OCI-LY3 (cell line): ENCODE measurements at regions not wholly inside any gene's neighbourhood (a gene's known extent, or its start where the extent isn't known, plus 50 kb on each side); places are given as distances from the start of the nearest gene placed in this dataset.

Experiments
- H2AFZ ChIP-seq: fragments of 200-600, 300-600 bp; shearing (Covaris generic); 2 replicates; pipeline ENCODE4 v1.6.0; 2014; ENCODE audit warnings: antibody characterized with exemption, low read depth, low read length
- H3K27ac ChIP-seq: fragments of 200-600, 300-600 bp; sonication (generic); 2 replicates; pipeline ENCODE4 v1.5.1; 2014; ENCODE audit warnings: mild to moderate bottlenecking, low read length, moderate library complexity, mixed read lengths
- H3K27me3 ChIP-seq: fragments of 200-600, 300-600 bp; sonication (generic); 2 replicates; pipeline ENCODE4 v1.6.1; 2014; ENCODE audit warnings: low read depth, low read length, mixed read lengths
- H3K36me3 ChIP-seq: fragments of 200-600, 300-600 bp; sonication (generic); replicated peaks from 2 replicates; pipeline ENCODE3; 2014; ENCODE audit warnings: low read depth, low read length, mixed read lengths
- H3K4me1 ChIP-seq: fragments of 300-600, 200-600 bp; sonication (generic); 2 replicates; pipeline ENCODE4 v1.6.1; 2014; ENCODE audit warnings: low read length, mixed read lengths
- H3K4me2 ChIP-seq: fragments of 200-600, 300-600 bp; sonication (generic); 2 replicates; pipeline ENCODE4 v1.6.1; 2014; ENCODE audit warnings: low read length, mixed read lengths
- H3K4me3 ChIP-seq: fragments of 300-600, 200-600 bp; sonication (generic); 2 replicates; pipeline ENCODE4 v1.5.1; 2014; ENCODE audit warnings: antibody characterized with exemption, mild to moderate bottlenecking, low read length, moderate library complexity
- H3K79me2 ChIP-seq: fragments of 300-600, 200-600 bp; shearing (Covaris generic); 2 replicates; pipeline ENCODE4 v1.6.1; 2014; ENCODE audit warnings: mild to moderate bottlenecking, low read length, mixed read lengths
- H3K9ac ChIP-seq: fragments of 300-600, 200-600 bp; shearing (Covaris generic); 2 replicates; pipeline ENCODE4 v1.6.0; 2014; ENCODE audit warnings: mild to moderate bottlenecking, low read length, moderate library complexity
- H3K9me3 ChIP-seq: fragments of 200-600, 300-600 bp; shearing (Covaris generic); 2 replicates; pipeline ENCODE4 v1.6.1; 2014; ENCODE audit warnings: low read length, mixed read lengths; ENCODE audit not compliant: insufficient read depth
- H4K20me1 ChIP-seq: fragments of 200-600, 300-600 bp; sonication (generic); 2 replicates; pipeline ENCODE4 v1.6.1; 2016; ENCODE audit warnings: low read length, mixed read lengths; ENCODE audit not compliant: insufficient read depth
- CTCF ChIP-seq: fragments of 200-600, 300-600 bp; sonication (generic); IDR thresholded peaks from 2 replicates; pipeline ENCODE4 v1.5.1; 2014; ENCODE audit warnings: antibody characterized with exemption, low read length, low read depth
- EZH2phosphoT487 ChIP-seq: fragments of 200-600 bp; shearing (Covaris generic); IDR thresholded peaks from 2 replicates; pipeline ENCODE4 v1.6.1; 2018; ENCODE audit warnings: antibody characterized with exemption, mixed run types, low read depth

DNA sequence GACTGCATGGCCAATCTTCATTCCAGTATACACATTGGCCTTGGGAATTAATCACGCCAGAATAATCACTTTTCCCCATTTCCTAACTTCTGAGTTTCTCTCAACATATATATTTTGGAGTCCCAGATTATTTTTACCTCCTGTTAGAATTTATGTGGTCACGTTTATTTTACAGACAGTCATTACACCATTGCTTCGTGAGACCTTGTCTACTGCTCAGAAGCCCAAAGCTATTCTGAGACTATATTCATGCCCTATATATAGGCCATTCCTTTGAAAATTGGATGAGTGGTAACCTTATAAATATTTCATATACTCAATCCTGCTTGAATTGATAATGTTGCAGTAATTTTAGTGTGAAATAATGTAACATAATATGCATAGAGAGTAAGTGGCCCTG is 610.0 kb upstream of the CDH2 start:
- H4K20me1 ChIP-seq, result no peaks in the 10 kb centered on the region
- H2AFZ ChIP-seq, result no peak overlapping the region
- H3K36me3 ChIP-seq, result no peaks in the 10 kb centered on the region
- TF ChIP-seq CTCF, result no peak
- no peak for TF ChIP-seq EZH2phosphoT487
- no peak overlapping the region for H3K4me3 ChIP-seq
- H3K27ac ChIP-seq, result no peak overlapping the region
- no peaks in the 10 kb centered on the region for H3K9me3 ChIP-seq
- H3K27me3 ChIP-seq, result no peaks in the 10 kb centered on the region
- H3K79me2 ChIP-seq, result no peaks in the 10 kb centered on the region
- no peak overlapping the region for H3K4me2 ChIP-seq
- H3K4me1 ChIP-seq, result 0 out of 2 replicates have a peak, but pooled peaks cover 3% of the 10 kb centered on the region
- H3K9ac ChIP-seq, result no peak overlapping the region

DNA sequence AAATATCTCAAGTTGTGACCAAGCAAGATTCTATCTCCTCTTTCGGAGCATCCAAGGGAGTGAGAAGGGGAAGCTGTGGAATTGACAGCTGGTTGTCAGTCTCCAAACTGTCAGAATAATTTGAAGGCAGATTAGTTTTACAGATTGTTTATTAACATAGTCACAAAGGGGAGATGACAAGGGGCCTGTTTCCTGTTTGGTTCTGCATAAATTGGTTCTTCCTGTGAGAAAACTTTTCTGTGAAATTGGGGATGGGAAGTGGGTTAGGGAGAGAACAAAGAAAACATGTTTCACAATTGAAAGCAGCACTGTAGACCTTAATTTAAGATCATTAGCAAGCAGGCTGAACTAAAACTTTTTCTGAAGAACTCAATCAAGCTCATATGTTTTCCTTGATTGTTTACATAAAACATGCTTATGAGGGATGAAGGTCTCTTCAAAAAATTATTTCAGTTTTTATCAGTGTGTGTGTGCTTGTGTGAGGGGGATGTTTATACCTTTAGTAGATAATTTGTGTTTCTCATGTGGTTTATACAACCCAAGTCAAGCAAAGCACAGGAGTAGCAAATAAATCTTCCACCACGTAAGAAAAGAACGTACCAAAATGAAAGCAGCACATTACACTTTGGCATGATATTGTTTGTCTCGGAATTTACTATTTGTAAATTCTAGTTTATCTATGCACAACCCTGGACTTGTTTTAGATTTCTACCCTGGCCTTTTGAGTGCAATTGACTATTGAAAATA is 604.9 kb upstream of the CDH2 start:
- no peaks in the 10 kb centered on the region for H3K79me2 ChIP-seq
- H3K9ac ChIP-seq, result no peak overlapping the region
- no peak overlapping the region for H2AFZ ChIP-seq
- no peak for TF ChIP-seq EZH2phosphoT487
- no peak for TF ChIP-seq CTCF
- no peaks in the 10 kb centered on the region for H4K20me1 ChIP-seq
- no peaks in the 10 kb centered on the region; the same call in 1 of the 2 replicates for H3K9me3 ChIP-seq
- H3K4me3 ChIP-seq, result no peak overlapping the region
- H3K4me1 ChIP-seq, result 0 out of 2 replicates have a peak, but pooled peaks cover 3% of the 10 kb centered on the region
- H3K27ac ChIP-seq, result no peak overlapping the region
- H3K27me3 ChIP-seq, result no peaks in the 10 kb centered on the region
- H3K36me3 ChIP-seq, result no peaks in the 10 kb centered on the region
- H3K4me2 ChIP-seq, result no peak overlapping the region

GRCh38 chr18:28778706-28779105 is 601.8 kb upstream of the CDH2 start:
- Histone ChIP-seq H3K4me1 (no peaks in the 10 kb centered on the region; the same call in 1 of the 2 replicates), H3K9me3 (no peaks in the 10 kb centered on the region; the same call in 1 of the 2 replicates), H3K27ac (no peak overlapping the region), H3K9ac (no peak overlapping the region), H3K27me3 (no peaks in the 10 kb centered on the region), H3K4me2 (no peak overlapping the region), H3K36me3 (no peaks in the 10 kb centered on the region), H3K4me3 (no peak overlapping the region), H2AFZ (no peak overlapping the region), H3K79me2 (no peaks in the 10 kb centered on the region), H4K20me1 (no peaks in the 10 kb centered on the region)
- no peak for TF ChIP-seq CTCF
- TF ChIP-seq EZH2phosphoT487, result no peak

DNA sequence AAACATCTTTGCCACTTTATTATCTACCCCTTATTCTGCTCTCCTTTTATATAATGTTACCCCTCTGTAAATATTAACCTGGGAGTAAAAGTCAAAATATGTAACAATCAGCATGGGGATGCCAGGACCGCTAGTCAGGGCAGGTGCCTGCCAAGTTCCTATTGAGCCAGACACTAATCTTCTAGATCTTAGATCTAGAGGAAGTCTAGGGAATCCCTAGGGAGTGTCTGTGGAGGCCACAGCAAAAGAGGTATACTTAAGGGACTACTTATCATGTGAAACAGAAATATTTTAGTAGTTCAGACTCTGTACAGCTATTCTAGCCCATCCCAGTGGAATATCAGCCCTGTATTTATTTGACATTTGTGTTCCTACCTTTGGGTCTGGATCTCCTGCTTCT is 600.8 kb upstream of the CDH2 start:
- no peak for TF ChIP-seq CTCF
- no peak for TF ChIP-seq EZH2phosphoT487
- Histone ChIP-seq H3K27me3 (no peaks in the 10 kb centered on the region), H4K20me1 (no peaks in the 10 kb centered on the region), H3K9me3 (no peaks in the 10 kb centered on the region; the same call in 1 of the 2 replicates), H3K4me2 (no peak overlapping the region), H2AFZ (no peak overlapping the region), H3K9ac (no peak overlapping the region), H3K27ac (no peak overlapping the region), H3K4me3 (no peak overlapping the region), H3K4me1 (peaks cover 7% of the 10 kb centered on the region), H3K36me3 (no peaks in the 10 kb centered on the region), H3K79me2 (no peaks in the 10 kb centered on the region)
